ENCODE measurements at regions not wholly inside any gene's neighbourhood (a gene's known extent, or its start where the extent isn't known, plus 50 kb on each side); places are given as distances from the start of the nearest gene placed in this dataset.

DNA sequence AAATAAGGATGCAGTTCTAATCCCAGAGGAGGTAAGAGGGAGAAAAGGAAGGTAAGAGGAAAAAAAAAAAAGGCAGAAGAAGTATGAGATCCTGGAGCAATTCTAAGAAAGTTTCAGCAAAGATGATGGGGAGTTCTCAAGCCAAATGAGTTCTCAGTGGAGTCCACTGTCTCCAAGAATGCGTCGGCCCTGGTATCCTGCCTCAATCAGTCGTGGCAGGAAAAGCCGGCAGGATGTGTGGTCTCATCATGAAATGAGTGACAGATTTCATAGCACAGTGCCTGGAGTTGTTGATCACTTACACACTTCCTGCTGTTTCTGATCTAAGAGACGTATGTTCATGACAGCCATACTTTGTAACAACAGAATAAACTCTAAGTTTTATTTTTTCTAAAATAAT is 554.9 kb downstream of the NXPH1 start:
- Mint-ChIP-seq H3K4me1 (no peaks in the 10 kb centered on the region), H3K27ac (no peak overlapping the region)

DNA sequence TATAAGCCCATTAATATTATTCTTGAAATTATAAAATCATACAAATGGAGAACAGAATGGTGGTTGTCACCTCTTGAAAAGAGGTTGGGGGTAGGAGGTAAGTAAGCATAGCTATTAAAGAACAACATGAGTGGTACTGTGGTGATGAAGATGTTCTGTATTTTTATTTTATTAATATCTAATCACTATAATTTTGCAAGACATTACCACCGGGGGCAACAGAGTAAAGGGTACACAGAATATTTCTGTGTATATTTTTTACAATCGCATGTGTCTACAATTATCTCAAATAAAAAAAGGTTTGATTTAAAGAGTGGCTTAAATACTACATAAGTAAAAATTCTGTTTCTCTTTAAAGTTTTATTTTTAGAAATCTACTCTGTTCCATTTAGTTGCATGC is 557.8 kb downstream of the NXPH1 start:
- Histone ChIP-seq H2AFZ (ENCODE audit: insufficient read depth, low read depth, low read length, poor library complexity, severe bottlenecking) (no peak overlapping the region), H3K9me3 (replicated peaks in 1 of 2; ENCODE audit: control insufficient read depth in 1 of 2, insufficient read depth in 1 of 2, low read length in 2 of 2) (peaks cover 3 to 7% of the 10 kb centered on the region in 2 donors), H3K4me2 (replicated peaks; ENCODE audit: extremely low read depth, low read length, poor library complexity, severe bottlenecking) (no peak overlapping the region), H3K36me3 (replicated peaks in 1 of 2; ENCODE audit: control insufficient read depth in 1 of 2, insufficient read depth in 2 of 2, low read length in 2 of 2) (no peaks in the 10 kb centered on the region), H4K20me1 (ENCODE audit: insufficient read depth, low read length) (no peaks in the 10 kb centered on the region), H3K9ac (ENCODE audit: insufficient read depth, low read length, poor library complexity, severe bottlenecking) (no peak overlapping the region), H3K27me3 (ENCODE audit: control insufficient read depth in 2 of 2, insufficient read depth in 2 of 2, low read length in 2 of 2) (no peaks in the 10 kb centered on the region), H3K4me1 (ENCODE audit: control insufficient read depth in 1 of 2, insufficient read depth in 2 of 2, low read length in 2 of 2) (no peaks in the 10 kb centered on the region), H3K27ac (ENCODE audit: low read depth in 1 of 2, low read length in 2 of 2) (no peak overlapping the region), H3K4me3 (replicated peaks in 1 of 3; ENCODE audit: low read depth in 2 of 3, low read length in 3 of 3) (no peak overlapping the region), H3K79me2 (ENCODE audit: insufficient read depth, low read length) (no peaks in the 10 kb centered on the region)
- TF ChIP-seq, protein P1, sequence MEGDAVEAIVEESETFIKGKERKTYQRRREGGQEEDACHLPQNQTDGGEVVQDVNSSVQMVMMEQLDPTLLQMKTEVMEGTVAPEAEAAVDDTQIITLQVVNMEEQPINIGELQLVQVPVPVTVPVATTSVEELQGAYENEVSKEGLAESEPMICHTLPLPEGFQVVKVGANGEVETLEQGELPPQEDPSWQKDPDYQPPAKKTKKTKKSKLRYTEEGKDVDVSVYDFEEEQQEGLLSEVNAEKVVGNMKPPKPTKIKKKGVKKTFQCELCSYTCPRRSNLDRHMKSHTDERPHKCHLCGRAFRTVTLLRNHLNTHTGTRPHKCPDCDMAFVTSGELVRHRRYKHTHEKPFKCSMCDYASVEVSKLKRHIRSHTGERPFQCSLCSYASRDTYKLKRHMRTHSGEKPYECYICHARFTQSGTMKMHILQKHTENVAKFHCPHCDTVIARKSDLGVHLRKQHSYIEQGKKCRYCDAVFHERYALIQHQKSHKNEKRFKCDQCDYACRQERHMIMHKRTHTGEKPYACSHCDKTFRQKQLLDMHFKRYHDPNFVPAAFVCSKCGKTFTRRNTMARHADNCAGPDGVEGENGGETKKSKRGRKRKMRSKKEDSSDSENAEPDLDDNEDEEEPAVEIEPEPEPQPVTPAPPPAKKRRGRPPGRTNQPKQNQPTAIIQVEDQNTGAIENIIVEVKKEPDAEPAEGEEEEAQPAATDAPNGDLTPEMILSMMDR (IDR thresholded peaks at IDR 0.05), result no peak
- H3K4me1 Mint-ChIP-seq, result no peaks in the 10 kb centered on the region
- no CpG with 5 or more reads among the region's 2 CpGs for WGBS (ENCODE audit: insufficient coverage)
- H3K9me3 Mint-ChIP-seq, result peaks cover 0 to 10% (median 2%) of the 10 kb centered on the region in 7 donors
- H3K27me3 Mint-ChIP-seq (ENCODE audit: low read depth in 3 of 3), result peaks cover 0 to 1% (median 0%) of the 10 kb centered on the region in 3 donors
- intact Hi-C loops (cut with micrococcal nuclease), result no loop called here
- no peak for DNase-seq
- H3K27ac Mint-ChIP-seq, result no peak overlapping the region
- H3K4me3 Mint-ChIP-seq, result no peak overlapping the region
- H3K36me3 Mint-ChIP-seq, result no peaks in the 10 kb centered on the region

More for the DNA sequence above, 554.9 kb downstream of the NXPH1 start:
- no peaks in the 10 kb centered on the region for H3K27me3 ChIP-seq (ENCODE audit: control insufficient read depth in 2 of 2, insufficient read depth in 2 of 2, low read length in 2 of 2)
- peaks cover 3 to 7% of the 10 kb centered on the region in 2 donors for H3K9me3 ChIP-seq (replicated peaks in 1 of 2; ENCODE audit: control insufficient read depth in 1 of 2, insufficient read depth in 1 of 2, low read length in 2 of 2)
- H3K27ac ChIP-seq (ENCODE audit: low read depth in 1 of 2, low read length in 2 of 2), result no peak overlapping the region
- Mint-ChIP-seq H3K4me3 (no peak overlapping the region), H3K9me3 (peaks cover 0 to 6% (median 3%) of the 10 kb centered on the region in 7 donors), H3K36me3 (no peaks in the 10 kb centered on the region), H3K27me3 (ENCODE audit: low read depth in 3 of 3) (no peaks in the 10 kb centered on the region)
- H4K20me1 ChIP-seq (ENCODE audit: insufficient read depth, low read length), result no peaks in the 10 kb centered on the region
- no peaks in the 10 kb centered on the region for H3K79me2 ChIP-seq (ENCODE audit: insufficient read depth, low read length)
- intact Hi-C loops (cut with micrococcal nuclease), result no loop called here
- H3K4me1 ChIP-seq (ENCODE audit: control insufficient read depth in 1 of 2, insufficient read depth in 2 of 2, low read length in 2 of 2), result no peaks in the 10 kb centered on the region
- H2AFZ ChIP-seq (ENCODE audit: insufficient read depth, low read depth, low read length, poor library complexity, severe bottlenecking), result no peak overlapping the region
- WGBS (ENCODE audit: insufficient coverage), result 41% methylated on average over 4 of the region's 5 CpGs
- no peak overlapping the region for H3K4me3 ChIP-seq (replicated peaks in 1 of 3; ENCODE audit: low read depth in 2 of 3, low read length in 3 of 3)
- no peak overlapping the region for H3K9ac ChIP-seq (ENCODE audit: insufficient read depth, low read length, poor library complexity, severe bottlenecking)
- TF ChIP-seq, protein P1 (IDR thresholded peaks at IDR 0.05), result no peak
- H3K36me3 ChIP-seq (replicated peaks in 1 of 2; ENCODE audit: control insufficient read depth in 1 of 2, insufficient read depth in 2 of 2, low read length in 2 of 2), result no peaks in the 10 kb centered on the region
- DNase-seq, result no peak
- no peak overlapping the region for H3K4me2 ChIP-seq (replicated peaks; ENCODE audit: extremely low read depth, low read length, poor library complexity, severe bottlenecking)
